ENCODE measurements at regions not wholly inside any gene's neighbourhood (a gene's known extent, or its start where the extent isn't known, plus 50 kb on each side); places are given as distances from the start of the nearest gene placed in this dataset.

DNA sequence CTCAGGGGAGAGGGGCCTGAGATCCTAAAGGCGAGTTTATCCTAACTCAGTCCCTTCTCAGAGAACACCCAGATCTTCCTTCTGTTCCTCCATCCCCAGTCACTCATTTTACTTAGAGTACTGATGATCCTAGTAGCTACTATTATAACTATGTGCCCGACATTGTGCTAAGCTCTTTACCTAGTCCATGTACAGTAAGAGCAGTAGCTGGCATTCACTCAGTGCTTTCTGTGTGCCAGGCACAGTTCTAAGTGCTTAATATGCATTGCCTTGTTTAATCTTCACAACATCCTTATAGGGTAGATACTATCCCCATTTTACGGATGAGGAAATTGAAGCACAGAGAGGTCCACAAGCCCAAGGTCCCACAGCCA, 58.3 kb downstream of the FRMPD3 start:
- Histone ChIP-seq H3K4me3 (replicated peaks in 1 of 3) (no peak overlapping the region), H3K27ac (no peak overlapping the region), H3K27me3 (no peaks in the 10 kb centered on the region), H3K9me3 (no peaks in the 10 kb centered on the region), H3K36me3 (no peaks in the 10 kb centered on the region), H3K4me1 (peaks cover 0 to 7% of the 10 kb centered on the region in 2 donors)
- TF ChIP-seq, protein P1, sequence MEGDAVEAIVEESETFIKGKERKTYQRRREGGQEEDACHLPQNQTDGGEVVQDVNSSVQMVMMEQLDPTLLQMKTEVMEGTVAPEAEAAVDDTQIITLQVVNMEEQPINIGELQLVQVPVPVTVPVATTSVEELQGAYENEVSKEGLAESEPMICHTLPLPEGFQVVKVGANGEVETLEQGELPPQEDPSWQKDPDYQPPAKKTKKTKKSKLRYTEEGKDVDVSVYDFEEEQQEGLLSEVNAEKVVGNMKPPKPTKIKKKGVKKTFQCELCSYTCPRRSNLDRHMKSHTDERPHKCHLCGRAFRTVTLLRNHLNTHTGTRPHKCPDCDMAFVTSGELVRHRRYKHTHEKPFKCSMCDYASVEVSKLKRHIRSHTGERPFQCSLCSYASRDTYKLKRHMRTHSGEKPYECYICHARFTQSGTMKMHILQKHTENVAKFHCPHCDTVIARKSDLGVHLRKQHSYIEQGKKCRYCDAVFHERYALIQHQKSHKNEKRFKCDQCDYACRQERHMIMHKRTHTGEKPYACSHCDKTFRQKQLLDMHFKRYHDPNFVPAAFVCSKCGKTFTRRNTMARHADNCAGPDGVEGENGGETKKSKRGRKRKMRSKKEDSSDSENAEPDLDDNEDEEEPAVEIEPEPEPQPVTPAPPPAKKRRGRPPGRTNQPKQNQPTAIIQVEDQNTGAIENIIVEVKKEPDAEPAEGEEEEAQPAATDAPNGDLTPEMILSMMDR (IDR thresholded peaks at IDR 0.05) = no peak
- TF ChIP-seq POLR2A (IDR thresholded peaks at IDR 0.05) = no peak
- 76 to 84% methylated on average over 3 of the region's 3 CpGs for WGBS, 2 donors
- no peak for DNase-seq
- intact Hi-C loops (cut with DNase I) = no loop called here

DNA sequence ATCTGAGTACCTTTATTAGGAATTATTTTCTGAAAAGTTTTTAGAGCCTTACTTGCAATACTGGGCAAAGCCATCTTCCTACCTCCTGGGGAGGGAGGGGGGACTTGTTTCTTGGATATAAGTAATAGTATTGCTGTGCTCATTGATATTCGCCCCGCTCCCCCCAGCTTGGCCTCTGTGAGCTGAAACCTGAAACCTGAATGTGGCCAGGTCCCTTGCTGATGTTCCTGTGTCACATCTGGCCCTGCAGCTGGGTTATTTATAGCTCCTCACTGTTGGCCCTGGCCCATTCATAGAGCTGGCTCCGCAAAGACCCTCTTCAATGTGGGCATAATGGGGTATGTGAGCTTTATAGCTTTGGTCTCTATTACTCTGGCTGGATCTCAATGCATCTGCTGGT, 59.5 kb downstream of the FRMPD3 start:
- H3K9me3 ChIP-seq = no peaks in the 10 kb centered on the region
- TF ChIP-seq, protein P1 (IDR thresholded peaks at IDR 0.05) = no peak
- TF ChIP-seq POLR2A (IDR thresholded peaks at IDR 0.05) = no peak
- intact Hi-C loops (cut with DNase I) = no loop called here
- no peaks in the 10 kb centered on the region for H3K36me3 ChIP-seq
- WGBS, 2 donors = 96 to 100% methylated on average over 3 of the region's 3 CpGs
- H3K4me1 ChIP-seq = peaks cover 0 to 4% of the 10 kb centered on the region in 2 donors
- H3K4me3 ChIP-seq (replicated peaks in 1 of 3) = no peak overlapping the region
- H3K27ac ChIP-seq = no peak overlapping the region
- no peaks in the 10 kb centered on the region for H3K27me3 ChIP-seq
- DNase-seq = no peak

DNA sequence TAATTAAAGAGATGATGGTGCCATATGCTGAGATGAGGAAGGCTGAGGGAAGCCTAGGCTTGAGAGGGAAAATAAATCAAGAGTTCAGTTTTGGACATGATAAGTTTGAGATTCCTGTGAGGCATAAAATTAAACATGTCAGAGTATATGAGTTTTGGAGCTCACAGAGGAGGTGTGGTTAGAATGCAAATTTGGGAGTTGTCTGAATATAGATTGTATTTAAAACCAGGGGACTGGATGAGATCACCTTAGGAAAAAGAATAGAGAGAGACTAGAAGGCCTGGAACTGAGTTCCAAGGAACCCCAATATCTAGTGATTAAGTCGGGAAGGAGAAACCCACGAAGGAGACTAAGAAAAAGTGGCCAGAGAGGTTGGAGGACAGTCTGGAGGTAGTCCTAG, 65.5 kb downstream of the FRMPD3 start:
- no peaks in the 10 kb centered on the region for H3K27me3 ChIP-seq
- peaks cover 0 to 4% of the 10 kb centered on the region in 2 donors for H3K4me1 ChIP-seq
- no peaks in the 10 kb centered on the region for H3K36me3 ChIP-seq
- TF ChIP-seq, protein P1 (IDR thresholded peaks at IDR 0.05) = no peak
- no peak for TF ChIP-seq POLR2A (IDR thresholded peaks at IDR 0.05)
- no peak overlapping the region for H3K27ac ChIP-seq
- no peak overlapping the region for H3K4me3 ChIP-seq (replicated peaks in 1 of 3)
- no peaks in the 10 kb centered on the region for H3K9me3 ChIP-seq
- intact Hi-C loops (cut with DNase I) = no loop called here
- DNase-seq = no peak
- 88 to 90% methylated on average over 2 of the region's 2 CpGs for WGBS, 2 donors

DNA sequence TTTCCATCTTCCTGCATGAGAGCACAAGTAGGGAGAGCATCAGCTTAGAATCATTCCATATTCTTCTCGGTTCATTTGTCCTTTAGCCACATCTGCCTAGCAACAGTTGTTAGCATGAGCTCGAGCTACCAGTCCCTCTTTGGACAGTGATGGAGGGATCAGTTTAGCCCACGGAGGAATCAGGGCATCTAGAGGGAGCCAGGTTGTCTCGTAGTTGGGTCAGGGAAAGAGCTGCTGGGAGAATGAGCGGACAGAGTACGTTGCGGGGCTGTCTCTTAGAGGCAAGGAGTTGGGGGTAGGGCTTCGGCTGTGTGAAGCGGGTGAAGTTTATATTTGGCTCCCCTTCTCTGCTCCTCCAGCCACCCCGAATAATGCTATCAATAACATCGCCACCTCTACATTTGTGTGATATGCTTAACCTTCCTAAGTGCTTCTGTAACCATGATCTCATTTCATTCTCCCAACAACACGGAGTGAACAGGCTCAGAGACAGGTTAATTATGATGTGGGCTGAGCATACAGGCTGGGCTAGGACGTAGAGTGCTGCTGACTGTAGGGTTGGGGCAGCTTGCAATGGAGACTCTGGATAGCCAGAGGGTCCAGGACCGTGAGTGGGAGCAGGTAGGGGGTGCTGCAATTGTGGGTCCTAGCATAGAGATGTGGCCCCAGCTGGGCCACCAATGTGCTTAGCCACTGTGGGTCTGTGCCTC, 72.6 kb downstream of the FRMPD3 start:
- DNase-seq = no peak
- no peaks in the 10 kb centered on the region for H3K36me3 ChIP-seq
- H3K9me3 ChIP-seq = no peaks in the 10 kb centered on the region
- 78 to 87% methylated on average over 12 to 14 of the region's 14 CpGs for WGBS, 2 donors
- H3K27ac ChIP-seq = no peak overlapping the region
- no peak overlapping the region for H3K4me3 ChIP-seq (replicated peaks in 1 of 3)
- H3K27me3 ChIP-seq = no peaks in the 10 kb centered on the region
- TF ChIP-seq, protein P1 (IDR thresholded peaks at IDR 0.05) = no peak
- TF ChIP-seq POLR2A (IDR thresholded peaks at IDR 0.05) = no peak
- intact Hi-C loops (cut with DNase I) = no loop called here
- no peaks in the 10 kb centered on the region for H3K4me1 ChIP-seq

DNA sequence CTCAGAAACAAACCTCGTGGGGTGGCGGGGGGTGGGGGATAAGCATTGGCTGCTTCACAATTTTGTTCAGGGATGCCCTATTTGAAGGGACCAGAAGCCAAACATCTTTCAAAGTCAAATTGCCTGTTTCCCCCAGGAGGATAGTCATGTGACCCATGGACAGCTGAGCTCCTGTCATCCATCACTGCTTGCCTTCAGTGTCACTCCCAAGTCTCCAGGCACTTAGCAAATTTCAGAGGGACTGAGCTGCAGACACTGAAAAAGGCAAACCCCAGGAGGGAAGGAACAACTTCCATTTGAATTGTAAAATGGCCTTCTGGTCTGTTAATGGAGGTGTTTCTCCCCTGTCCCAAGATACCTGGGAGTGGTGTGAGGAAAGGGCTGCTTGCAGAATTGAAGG, 73.4 kb downstream of the FRMPD3 start:
- intact Hi-C loops (cut with DNase I) = no loop called here
- Histone ChIP-seq H3K27me3 (no peaks in the 10 kb centered on the region), H3K36me3 (no peaks in the 10 kb centered on the region), H3K9me3 (no peaks in the 10 kb centered on the region), H3K27ac (no peak overlapping the region), H3K4me1 (peaks cover 0 to 5% of the 10 kb centered on the region in 2 donors), H3K4me3 (replicated peaks in 1 of 3) (no peak overlapping the region)
- no peak for DNase-seq
- 79% methylated on average over 2 of the region's 2 CpGs; no CpG with 5 or more reads in 1 of the 2 donors for WGBS, 2 donors
- TF ChIP-seq, protein P1 (IDR thresholded peaks at IDR 0.05) = no peak
- TF ChIP-seq POLR2A (IDR thresholded peaks at IDR 0.05) = no peak
